Central memory CD4-positive, alpha-beta T cell (primary cell): ENCODE measurements at regions not wholly inside any gene's neighbourhood (a gene's known extent, or its start where the extent isn't known, plus 50 kb on each side); places are given as distances from the start of the nearest gene placed in this dataset.
"Not testable (repeated sequence)": the region's sequence is repeated elsewhere in the genome, so short reads cannot be mapped to it uniquely, and the experiment has no call there.

ENCODE experiments used
- DNase-seq: peaks from one replicate; pipeline ENCODE4 v3.0.0; 2022

GRCh38 chr10:85043207-85043606 lies 714.8 kb downstream of the CCSER2 start:
- DNase-seq = no peak

GRCh38 chr10:85045046-85045445 lies 716.7 kb downstream of the CCSER2 start:
- no peak for DNase-seq

- DNase-seq = no peak
Observed at GRCh38 chr10:85047170-85047834, 718.9 kb downstream of the CCSER2 start.

GRCh38 chr10:85047979-85048378 lies 719.6 kb downstream of the CCSER2 start:
- no peak for DNase-seq

- DNase-seq = no peak
Observed at GRCh38 chr10:85048644-85049043, 720.3 kb downstream of the CCSER2 start.

- no peak for DNase-seq
Observed at GRCh38 chr10:85060944-85061343, 732.6 kb downstream of the CCSER2 start.

GRCh38 chr10:85061401-85061800 lies 733.0 kb downstream of the CCSER2 start:
- DNase-seq = no peak

GRCh38 chr10:85067955-85068354 lies 739.6 kb downstream of the CCSER2 start:
- DNase-seq = no peak

- no peak for DNase-seq
Observed at GRCh38 chr10:85080934-85081333, 752.5 kb downstream of the CCSER2 start.

GRCh38 chr10:85098835-85099521 lies 770.6 kb downstream of the CCSER2 start:
- no peak for DNase-seq

- DNase-seq = no peak
Observed at GRCh38 chr10:85100495-85100894, 772.1 kb downstream of the CCSER2 start.

GRCh38 chr10:85105614-85106255 lies 777.3 kb downstream of the CCSER2 start:
- DNase-seq = no peak

- DNase-seq = no peak
Observed at GRCh38 chr10:85111271-85111670, 782.9 kb downstream of the CCSER2 start.

GRCh38 chr10:85124603-85125051 lies 796.2 kb downstream of the CCSER2 start:
- DNase-seq = no peak

- no peak for DNase-seq
Observed at GRCh38 chr10:85137253-85137652, 808.9 kb downstream of the CCSER2 start.

- no peak for DNase-seq
Observed at GRCh38 chr10:85138046-85138445, 809.7 kb downstream of the CCSER2 start.

- no peak for DNase-seq
Observed at GRCh38 chr10:85139124-85139523, 810.7 kb downstream of the CCSER2 start.

- DNase-seq = not testable (repeated sequence)
Observed at GRCh38 chr10:85141520-85141919, 813.1 kb downstream of the CCSER2 start.

- no peak for DNase-seq
Observed at GRCh38 chr10:85145966-85146365, 817.6 kb downstream of the CCSER2 start.

- DNase-seq = no peak
Observed at GRCh38 chr10:85147346-85148250, 819.2 kb downstream of the CCSER2 start.

- DNase-seq = no peak
Observed at GRCh38 chr10:85148693-85149640, 820.6 kb downstream of the CCSER2 start.

- DNase-seq = no peak
Observed at GRCh38 chr10:85149766-85150165, 821.4 kb downstream of the CCSER2 start.
